HUDEP-2 (cell line): ENCODE measurements at regions not wholly inside any gene's neighbourhood (a gene's known extent, or its start where the extent isn't known, plus 50 kb on each side); places are given as distances from the start of the nearest gene placed in this dataset.
"Not testable (repeated sequence)": the region's sequence is repeated elsewhere in the genome, so short reads cannot be mapped to it uniquely, and the experiment has no call there.

ENCODE experiments used
- DNase-seq, 76 experiments: peaks; one replicate each; lab custom pipeline; 2025; ENCODE audit not compliant: unreplicated experiment in 76 of 76; lab: John Stamatoyannopoulos, UW

DNA sequence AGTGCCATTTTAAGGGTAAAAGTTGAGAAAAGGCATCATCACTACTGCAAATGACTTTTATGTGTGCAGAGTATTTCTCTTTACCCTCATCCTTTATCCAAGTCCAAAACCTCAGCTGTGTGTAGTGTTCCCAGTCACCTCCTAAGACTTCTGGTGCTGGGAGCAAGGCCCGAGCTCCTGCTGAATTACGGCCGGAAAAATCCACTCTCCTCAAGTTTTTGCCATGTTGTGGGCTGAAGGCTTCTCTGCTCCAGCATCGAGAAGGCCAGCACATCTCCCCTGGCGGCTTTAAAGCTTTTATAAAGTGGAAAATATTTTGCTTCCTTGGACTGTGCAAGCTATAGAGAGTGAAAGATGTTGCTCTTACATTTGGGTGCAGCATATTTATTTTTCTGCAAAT is 153.2 kb upstream of the THBS2 start:
- no peak for DNase-seq

DNA sequence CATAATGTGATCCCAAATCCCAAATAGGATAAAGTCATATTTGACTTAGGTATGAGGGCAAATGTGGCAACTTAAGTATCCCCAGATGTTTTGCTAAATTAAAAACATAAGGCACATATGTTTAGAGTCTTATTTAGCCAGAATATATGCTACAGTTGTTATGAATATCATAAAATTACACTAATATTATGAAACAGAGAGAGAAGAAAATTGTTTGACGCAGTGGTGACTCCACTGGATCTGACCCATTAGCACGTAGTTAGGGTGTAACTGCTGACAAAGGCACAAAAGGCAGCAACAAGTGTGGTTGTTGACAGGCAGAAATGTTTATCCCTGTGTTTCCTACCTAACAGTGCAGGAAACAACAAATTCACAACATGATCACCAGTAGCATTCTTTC is 152.4 kb upstream of the THBS2 start:
- DNase-seq: no peak

DNA sequence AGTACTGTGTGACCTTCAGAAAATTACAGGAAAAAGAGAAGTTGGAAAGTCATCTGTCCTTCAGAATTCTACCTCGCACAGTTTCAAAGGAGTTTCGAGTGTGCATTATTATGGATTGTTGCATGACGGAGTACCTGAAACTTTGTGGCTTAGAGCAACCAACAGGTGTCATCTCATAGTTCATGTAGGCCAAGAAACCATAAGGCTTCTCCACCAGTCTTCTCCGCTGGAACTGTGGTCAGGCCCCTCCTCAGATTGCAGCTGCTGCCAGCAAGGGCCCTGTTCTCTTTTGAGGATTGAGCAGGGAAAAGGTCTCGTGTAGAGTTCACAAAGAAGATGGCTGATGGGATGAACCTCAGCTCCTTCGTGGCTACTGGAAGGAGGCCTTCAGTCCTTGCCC is 151.2 kb upstream of the THBS2 start:
- DNase-seq: no peak

DNA sequence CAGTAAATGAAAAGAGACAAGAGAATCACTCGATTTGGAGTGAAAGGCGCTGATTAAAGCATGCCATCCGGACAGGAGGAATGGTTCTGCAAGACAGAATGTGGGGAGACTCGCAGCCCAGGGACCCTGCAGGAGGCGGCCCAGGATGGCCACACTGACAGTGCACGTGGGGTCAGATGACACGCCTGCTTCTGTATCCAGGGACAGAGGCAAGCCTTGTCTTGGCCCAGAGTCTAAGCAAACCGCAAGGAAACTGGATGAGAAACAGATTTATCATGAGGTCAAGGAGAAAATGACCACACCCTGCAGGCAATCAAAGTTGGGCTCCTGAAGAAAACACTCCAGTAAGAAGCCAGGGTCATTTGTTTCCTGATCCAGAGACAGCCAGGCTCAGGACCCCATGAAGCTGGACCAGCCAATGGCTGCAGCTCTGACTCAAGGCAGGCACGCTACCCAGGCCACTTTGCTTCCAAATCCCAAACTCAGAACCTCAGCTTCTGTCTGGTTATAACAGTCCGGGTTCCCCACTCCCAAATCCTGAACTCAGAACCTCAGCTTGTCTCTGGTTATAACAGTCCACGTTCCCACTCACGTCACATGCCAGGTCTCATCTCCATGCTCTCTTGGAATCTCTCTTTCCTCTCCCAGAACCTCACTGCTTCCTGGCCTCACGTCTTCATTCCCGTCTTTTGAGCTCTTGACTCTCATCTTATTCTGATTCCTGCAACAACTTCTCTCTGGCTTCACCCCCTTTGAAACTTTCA is 144.9 kb upstream of the THBS2 start:
- no peak for DNase-seq

DNA sequence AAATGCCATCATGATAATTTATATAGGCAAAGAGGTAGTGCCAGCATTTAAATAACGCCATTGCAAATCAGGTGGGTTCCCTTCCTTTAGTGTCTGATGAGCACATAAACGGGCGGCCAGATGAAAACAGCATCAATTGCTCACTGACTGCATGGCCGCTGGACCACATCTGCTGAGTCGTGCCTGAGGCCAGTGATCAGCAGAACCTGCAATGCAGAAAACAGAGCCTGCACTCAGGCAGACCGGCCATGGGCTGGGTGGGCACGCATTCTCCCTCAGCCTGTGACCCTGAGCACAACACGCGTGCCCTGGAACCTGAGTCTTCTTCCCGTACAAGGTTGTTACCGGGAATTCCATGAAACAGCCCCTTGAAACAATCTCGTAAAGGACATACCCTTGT is 144.0 kb upstream of the THBS2 start:
- no peak for DNase-seq

DNA sequence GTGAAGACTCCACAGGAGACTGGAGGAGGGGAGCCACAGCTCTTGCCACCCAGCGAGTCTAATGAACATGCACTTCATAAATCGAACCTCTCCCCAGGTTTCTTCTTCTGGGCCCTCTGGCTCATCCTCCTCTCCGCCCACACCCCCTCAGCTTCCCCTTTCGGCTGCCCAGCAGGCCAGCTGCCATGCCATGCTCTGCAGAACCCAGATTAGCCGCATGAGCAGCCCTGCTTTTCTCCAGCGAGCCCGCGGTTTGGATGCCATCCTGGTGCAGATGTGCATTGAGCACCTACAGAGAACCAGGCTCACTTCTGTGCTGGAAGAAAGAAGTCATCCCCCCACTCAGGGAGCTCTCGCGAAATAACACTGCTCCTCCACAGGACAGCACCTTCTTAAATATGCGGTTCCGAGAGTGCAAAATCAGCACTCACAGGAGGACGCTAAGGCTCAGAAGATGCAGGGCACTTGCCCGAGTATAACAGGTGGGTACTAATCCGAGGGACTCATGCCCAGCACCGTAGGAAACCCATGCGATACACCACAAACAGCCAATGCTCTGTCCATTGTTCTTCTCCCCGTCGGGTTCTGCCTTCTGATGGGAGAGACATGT is 143.0 kb upstream of the THBS2 start:
- no peak for DNase-seq

DNA sequence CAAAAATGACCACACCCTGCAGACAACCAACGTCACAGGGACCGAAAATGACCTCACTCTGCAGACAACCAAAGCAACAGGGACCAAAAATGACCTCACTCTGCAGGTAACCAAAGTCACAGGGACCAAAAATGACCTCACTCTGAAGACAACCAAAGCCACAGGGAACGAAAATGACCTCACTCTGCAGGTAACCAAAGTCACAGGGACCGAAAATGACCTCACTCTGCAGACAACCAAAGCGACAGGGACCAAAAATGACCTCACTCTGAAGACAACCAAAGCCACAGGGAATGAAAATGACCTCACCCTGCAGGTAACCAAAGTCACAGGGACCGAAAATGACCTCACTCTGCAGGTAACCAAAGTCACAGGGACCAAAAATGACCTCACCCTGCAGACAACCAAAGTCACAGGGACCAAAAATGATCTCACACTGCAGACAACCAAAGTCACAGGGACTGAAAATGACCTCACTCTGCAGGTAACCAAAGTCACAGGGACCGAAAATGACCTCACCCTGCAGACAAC is 142.4 kb upstream of the THBS2 start:
- not testable (repeated sequence) for DNase-seq

DNA sequence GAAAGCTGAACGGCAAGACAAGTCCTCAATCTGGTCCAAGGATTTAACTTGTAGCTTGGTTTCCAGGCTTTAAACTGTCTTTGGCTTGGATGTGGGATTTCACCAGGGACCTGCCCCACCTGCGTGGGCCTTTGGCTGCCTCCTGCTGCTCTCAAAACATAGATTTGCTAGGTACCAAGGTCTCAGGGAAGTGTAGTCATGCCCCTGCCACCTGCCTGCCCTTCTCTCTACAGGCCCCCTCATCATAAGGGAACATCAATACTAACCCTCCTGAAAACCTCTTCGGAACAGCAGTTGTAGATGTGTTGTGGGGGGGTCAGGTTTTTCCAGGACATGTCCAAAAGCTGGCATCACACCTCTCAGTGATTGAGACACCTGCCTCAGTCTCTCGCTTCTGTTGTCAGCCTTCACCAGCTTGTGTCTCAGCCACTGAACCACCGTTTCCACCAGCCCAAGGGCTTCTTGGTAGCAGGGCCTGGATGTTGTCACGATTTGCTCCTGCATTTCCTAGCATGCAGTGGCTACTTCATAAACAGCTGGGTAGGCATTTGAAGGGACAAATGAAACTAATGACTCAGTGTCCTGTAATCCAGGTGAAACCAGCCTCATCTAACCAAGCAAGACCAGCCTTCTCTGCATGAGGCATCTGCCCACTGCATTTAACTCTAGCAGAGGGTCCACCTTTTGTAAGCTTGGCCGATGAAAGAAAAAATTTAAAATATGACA is 141.6 kb upstream of the THBS2 start:
- DNase-seq: no peak

DNA sequence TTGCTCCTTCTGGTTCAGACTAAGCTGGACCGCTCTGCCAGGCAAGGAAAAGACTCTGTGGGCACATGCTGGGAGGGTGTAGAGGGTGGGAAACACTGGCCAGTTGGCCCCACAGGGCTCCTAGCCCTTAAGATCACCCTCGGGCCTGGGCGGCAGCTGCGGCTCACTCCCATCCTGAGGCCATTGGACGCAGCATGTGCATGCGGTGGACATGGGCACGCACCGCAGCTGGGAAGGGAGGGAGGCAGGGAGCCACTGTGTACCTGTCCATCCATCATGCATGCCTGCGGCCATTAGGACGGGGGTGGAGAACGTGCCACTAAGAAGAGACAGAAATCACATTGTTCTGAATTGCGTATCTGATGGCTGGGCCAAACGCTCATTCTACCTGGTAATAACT is 140.1 kb upstream of the THBS2 start:
- no peak for DNase-seq

DNA sequence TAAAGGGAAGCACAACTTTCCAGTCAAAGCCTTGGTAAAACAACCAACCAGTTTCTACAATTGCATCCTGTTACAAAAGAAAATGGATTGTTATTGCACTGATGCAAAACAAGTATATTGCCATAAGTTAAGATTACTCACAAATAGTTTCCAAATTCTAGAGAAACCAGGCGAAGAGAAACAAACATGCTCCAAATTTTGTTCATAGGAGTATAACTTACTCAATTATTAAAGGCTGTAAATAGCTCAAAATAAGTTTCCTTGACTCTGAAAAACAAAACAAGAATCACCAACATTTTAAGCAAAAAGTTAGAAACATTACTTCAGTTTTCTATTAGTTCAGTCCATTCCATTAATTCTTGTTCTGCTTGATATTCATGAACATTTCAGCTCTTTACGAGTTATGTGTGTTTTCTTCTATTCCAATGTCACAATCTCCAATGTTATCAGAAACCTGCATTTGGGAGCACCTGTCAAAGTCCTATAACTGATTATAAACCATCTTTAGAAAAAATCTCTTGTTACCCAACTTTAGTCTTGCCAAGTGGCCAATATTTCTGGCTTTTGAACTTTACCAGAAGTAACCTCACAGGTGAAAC is 137.9 kb upstream of the THBS2 start:
- DNase-seq: no peak

DNA sequence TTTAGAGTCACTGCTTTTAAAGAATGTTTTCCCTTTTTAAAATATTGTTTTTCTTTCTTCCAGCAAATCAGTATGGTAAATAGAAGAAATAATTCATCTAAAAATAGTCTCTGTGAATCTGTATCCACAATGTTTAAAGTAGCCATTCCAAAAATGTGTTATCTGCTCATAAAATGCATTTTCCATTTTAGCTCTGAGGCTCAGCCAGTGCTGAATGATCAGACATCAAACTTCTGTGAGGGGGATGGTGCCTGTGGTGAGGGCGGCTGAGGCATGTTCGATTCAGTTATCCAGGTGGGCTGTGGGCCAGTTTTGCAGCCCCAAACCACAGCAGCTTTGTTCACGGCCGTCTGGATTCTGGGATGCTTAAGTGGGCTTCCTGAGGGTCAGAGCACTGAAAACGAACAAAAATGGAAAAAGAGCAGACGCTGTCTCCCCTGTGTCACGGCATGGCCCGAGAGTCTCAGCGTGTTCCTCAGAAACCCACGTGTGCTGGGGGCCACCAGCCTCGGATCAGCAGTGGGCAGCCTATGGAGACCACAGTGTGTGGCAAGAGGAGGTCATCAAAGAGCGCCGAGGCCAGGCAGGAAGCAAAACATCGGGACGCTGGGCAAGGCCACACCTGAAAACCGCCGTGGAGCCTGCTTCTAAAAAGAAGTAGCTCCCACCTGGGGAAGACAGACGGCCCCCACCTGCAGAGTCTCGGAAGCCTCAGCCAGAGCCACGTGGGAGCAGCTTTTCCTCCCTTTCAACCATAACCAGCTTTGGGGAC is 134.9 kb upstream of the THBS2 start:
- DNase-seq: no peak

DNA sequence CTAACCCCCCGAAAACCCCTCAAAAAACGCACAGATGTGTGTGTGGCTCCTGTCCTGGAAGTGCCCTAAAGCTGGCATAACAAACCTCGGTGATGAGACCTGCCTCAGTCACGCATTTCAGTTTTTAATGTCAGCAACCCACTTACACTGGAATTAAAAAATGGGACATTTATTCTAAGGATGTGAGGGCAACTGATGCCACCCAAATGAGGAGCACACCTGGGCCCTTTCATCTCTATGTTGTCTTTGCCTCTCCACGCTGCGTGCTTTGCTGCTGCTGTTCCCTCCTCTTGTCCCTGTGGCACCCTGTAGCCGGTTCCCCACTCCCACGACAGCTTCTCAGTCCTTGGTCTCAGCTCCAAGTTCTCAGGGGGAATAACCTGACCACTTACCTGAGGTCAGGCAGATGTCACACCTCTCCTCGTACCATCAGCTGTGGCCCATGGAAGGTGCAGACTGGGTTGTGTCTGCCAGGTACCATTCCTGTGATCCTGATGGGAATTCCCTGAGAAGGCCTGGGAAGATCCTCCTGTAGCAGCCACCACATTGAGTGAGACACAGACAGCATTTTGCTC is 134.2 kb upstream of the THBS2 start:
- no peak for DNase-seq

DNA sequence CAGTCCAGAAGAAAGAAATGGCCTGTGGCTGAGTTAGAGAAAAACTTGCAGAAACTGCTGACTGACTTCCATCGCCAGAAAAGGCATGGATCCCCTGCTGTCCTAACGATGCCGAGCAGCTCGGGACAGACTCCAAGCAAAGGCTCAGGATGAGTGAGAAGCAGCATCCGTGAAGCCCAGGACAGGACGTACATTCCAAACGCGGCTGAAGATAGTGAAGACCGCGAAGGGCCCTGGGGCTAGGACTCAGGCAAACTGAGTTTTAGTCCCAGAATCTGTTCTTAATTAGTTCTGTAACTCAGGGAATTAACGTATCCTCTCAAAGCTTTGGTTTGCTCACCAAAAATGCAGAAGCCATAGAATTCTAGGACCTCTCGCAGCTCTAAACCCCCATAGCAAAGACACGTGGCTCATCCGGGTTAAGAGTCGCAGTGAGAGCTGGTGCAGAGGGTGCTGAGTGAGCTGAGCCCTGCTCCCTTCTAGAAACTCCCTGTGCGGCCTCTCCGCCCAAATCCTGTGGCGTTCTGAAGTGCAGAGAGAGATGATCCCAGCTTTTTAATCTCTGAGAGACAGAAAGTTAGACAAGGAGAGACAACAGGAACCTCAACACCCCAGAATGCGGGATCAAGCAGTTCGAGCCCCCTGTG is 132.9 kb upstream of the THBS2 start:
- DNase-seq: no peak

DNA sequence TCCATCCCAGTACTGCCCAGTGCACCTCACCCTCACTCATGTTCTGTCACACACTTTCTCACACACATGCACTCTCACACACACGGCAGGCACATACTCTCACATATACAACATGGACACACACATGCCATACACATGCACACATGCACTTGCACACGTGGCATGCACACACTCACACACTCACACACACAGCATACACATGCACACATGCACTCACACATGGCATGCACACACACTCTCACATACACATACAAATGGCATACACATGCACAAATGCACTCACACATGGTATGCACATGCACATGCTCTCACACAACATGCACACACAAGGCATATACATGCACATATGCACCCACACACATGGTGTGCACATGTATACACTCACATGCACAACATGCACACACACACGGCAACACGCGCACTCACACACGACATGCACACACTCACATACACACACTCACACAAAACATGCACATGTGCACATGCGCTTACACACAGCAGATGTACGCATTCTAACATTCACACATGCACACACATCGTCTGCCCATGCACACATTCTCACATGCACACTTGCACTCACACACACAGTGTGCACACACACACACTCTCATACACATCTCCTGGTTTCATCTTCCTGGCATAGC is 131.7 kb upstream of the THBS2 start:
- no peak for DNase-seq

DNA sequence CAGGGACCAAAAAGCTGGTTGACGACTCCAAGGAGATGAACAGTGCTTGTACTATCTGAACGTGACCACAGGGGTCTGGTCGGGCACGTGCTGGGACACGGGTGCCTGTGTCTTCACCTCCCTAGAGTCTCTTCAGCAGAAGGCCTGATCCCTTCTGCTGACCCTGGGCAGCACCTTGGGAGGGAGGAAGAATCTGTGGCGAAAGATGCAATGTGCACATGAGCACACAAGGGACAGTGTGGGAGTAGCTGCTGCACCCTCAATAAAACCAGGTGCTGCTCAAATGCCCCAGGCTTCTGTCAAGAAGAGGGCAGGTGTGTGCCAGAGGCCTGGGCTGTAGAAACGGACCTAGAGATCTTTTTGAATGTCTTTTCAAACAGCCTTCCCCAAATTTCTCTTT is 130.6 kb upstream of the THBS2 start:
- no peak for DNase-seq

DNA sequence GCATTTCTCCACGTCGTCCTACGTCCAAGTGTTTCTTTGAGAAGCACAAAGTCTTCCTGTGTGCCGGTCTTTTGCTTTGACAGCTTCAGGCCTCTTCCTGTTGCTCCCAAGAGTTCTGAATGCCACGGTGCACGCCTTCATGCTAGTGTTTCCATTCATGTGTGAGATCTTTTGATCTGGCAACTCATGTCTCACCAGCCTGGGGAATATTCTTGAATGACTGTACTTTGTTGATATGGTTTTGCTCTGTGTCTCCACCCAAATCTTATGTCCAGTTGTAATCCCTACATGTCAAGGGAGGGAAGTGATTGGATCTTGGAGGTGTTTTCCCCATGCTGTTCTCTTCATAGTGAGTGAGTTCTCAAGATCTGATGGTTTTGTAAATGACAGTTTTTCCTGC is 129.6 kb upstream of the THBS2 start:
- no peak for DNase-seq

DNA sequence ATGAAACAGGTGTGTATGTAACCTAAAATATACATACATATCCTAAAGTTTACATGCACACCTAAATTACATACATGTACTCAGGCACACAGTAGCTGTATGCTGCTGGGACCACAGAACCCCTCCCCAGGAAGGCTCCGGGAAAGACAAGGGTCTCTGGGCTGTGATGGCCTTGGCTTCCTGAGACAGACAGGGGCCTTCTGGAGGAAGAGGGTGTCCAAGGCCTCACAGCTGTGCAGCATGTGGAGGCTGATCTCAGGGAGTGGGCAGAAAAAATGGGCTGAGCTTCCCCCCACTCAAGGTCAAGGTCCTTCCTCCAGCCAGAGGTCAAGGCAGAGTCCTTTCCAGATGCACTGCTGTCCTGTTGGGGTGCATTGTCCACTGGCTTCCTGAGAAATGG is 129.1 kb upstream of the THBS2 start:
- no peak for DNase-seq

DNA sequence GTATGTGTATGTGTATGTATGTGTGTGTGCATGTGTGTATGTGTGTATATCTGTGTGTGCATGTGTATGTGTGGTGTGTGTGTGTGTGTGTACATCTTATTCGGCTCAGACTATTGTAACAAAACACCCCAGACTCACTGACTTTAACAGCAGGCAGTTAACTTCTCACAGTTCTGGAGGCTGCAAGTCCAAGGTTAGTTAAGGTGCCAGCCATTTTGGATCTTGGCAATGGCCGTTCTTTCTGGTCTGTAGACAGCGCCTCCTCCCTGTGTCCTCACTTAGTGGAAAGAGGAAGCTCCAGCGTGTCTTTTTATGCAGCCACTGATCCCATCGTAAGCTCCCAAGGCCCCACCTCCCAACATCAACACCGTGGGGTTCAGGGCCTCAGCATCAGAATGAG is 128.3 kb upstream of the THBS2 start:
- DNase-seq: no peak

DNA sequence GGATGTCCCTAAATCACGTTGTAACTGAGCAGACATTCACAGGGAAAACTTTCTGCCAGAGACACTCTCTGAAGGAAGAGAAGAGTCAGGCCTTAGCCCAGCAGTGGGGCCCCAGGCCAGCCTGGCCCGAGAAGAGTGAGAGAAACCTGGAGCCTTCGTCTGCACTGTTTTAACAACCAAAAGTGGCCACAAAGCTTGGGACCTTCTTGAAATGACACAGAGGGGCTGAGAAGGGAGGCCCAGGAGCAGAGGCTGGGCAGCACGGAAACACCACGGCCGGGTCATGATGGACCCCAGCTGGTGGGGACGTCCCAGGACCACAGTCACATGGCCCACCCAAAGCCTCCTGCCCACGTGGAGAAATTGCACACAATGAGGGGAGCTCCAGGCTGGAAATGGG is 126.8 kb upstream of the THBS2 start:
- DNase-seq: no peak
